Spleen (tissue), 11 donors: ENCODE measurements at regions not wholly inside any gene's neighbourhood (a gene's known extent, or its start where the extent isn't known, plus 50 kb on each side); places are given as distances from the start of the nearest gene placed in this dataset.

Experiments used
- DNase-seq: peaks from one replicate; pipeline ENCODE4 v3.0.0-alpha.2; 2020
- H3K27ac ChIP-seq, 8 donors: fragments of 200-600 bp; sonication (generic) in 7 of 8; 1 replicate in 4 of 8; 2 replicates in 4 of 8; pipeline versions ENCODE4 v1.5.0 to v1.8.0; 2016 to 2021; ENCODE audit warnings: inconsistent platforms in 4 of 8, mild to moderate bottlenecking in 4 of 8, moderate library complexity in 1 of 8
- H3K27me3 ChIP-seq, 7 donors: fragments of 200-600 bp; sonication (generic) in 6 of 7; replicated peaks in 1 of 7; 1 replicate in 4 of 7; 2 replicates in 3 of 7; pipeline versions ENCODE4 v1.5.0 to v1.8.0; 2016 to 2021; ENCODE audit warnings: inconsistent platforms in 3 of 7, mild to moderate bottlenecking in 1 of 7
- H3K36me3 ChIP-seq, 6 donors: fragments of 200-600 bp; sonication (generic) in 5 of 6; 1 replicate in 4 of 6; 2 replicates in 2 of 6; pipeline versions ENCODE4 v1.5.0 to v1.8.0; 2016 to 2021; ENCODE audit warnings: inconsistent platforms in 2 of 6
- H3K4me1 ChIP-seq, 6 donors: fragments of 200-600 bp; sonication (generic) in 5 of 6; 1 replicate in 3 of 6; 2 replicates in 3 of 6; pipeline versions ENCODE4 v1.5.0 to v1.8.0; 2016 to 2021; ENCODE audit warnings: inconsistent platforms in 3 of 6
- H3K4me3 ChIP-seq, 8 donors: fragments of 200-600 bp; sonication (generic) in 7 of 8; 1 replicate in 4 of 8; 2 replicates in 4 of 8; pipeline versions ENCODE4 v1.5.0 to v1.8.0; 2016 to 2021; ENCODE audit warnings: inconsistent platforms in 4 of 8, mild to moderate bottlenecking in 4 of 8, moderate library complexity in 2 of 8
- H3K9me3 ChIP-seq, 8 donors: fragments of 200-600 bp; sonication (generic) in 7 of 8; 1 replicate in 4 of 8; 2 replicates in 4 of 8; pipeline versions ENCODE4 v1.5.0 to v1.8.0; 2016 to 2021; ENCODE audit warnings: inconsistent platforms in 4 of 8
- CTCF ChIP-seq, 11 experiments: fragments of 200-600 bp in 7 of 11; fragments of 450-650 bp in 4 of 11; sonication (generic) in 4 of 11; IDR thresholded peaks in 8 of 11; conservative IDR thresholded peaks in 3 of 11; 1 replicate in 7 of 11; 2 replicates in 4 of 11; pipeline versions ENCODE4 v1.4.0 to v1.8.0; 2016 to 2021; ENCODE audit warnings: antibody characterized with exemption in 11 of 11, inconsistent platforms in 4 of 11, mild to moderate bottlenecking in 1 of 11
- POLR2A ChIP-seq, 3 donors: fragments of 450-650 bp; IDR thresholded peaks; one replicate each; pipeline ENCODE4 v1.5.1; 2017; ENCODE audit warnings: antibody characterized with exemption in 3 of 3, mild to moderate bottlenecking in 1 of 3
- POLR2AphosphoS5 ChIP-seq, 3 donors: sonication (generic); formaldehyde crosslinking; IDR thresholded peaks; one replicate each; pipeline ENCODE4 v1.5.1; 2017; ENCODE audit warnings: antibody characterized with exemption in 3 of 3
- WGBS, 5 donors: extraction: QIAGEN DNeasy Blood & Tissue Kit in 3 of 5; methylation state at CpG; one replicate each; pipeline versions ENCODE4 v1.1.5 to v1.1.7; 2013 to 2018; 5-methylcytosine and 5-hydroxymethylcytosine counted together
- intact Hi-C: fragments of 100-400 bp; cut with DNase I; formaldehyde crosslinking; loops from one replicate; pipeline ENCODE4 v1.15.0; 2023; ENCODE audit warnings: low total_unique reads
- donor health status: healthy with polysubstance abuse.
- donor health status: DM: no; HTN: no; CAD: no; lungs with moderate emphysema.
- donor health status: DM: no; HTN: no; CAD: no.
- donor health status: Bipolar disorder and iron deficiency.
- donor health status: healthy.
- donor health status: DM: no; HTN: no; CAD: no.
- donor health status: DM: yes; HTN: yes; CAD: no.

DNA sequence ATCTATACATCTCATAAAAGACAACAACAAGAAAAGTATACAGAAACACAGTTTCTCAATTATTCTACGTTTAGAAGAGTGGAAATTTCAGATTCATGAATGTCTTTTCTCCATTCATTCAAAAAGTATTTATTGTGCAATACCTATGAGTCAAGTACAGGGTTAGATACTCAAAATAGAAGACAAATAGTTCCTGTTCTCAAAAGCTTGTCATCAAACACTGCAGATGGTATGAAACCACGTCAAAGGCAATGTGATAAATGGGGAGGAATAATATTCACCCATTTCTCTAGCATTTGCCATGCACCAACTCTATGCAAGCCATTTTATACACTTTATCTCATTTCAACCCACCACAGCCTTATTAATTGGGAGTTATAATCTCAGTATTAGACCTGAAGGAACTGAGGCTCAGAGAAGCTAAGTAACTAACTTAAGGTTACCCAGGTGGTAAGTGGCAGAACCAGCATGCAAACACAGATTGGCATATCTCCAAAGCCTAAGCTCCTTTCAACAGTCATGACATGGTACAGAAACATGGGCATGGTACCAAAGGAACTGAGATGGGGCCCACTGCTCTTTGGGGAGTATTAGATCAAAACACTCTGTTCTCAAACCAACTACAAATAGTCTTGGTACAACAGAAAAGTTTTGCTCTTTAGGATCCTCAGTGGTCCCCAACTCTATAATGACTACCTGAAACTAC is 67.2 kb upstream of the NPAS2 start:
- Histone ChIP-seq H3K36me3 (no peaks in the 10 kb centered on the region), H3K9me3 (no peaks in the 10 kb centered on the region), H3K27me3 (peaks cover 0 to 10% (median 0%) of the 10 kb centered on the region in 7 donors), H3K4me3 (no peak overlapping the region), H3K27ac (no peak overlapping the region), H3K4me1 (no peaks in the 10 kb centered on the region)
- no peak for DNase-seq
- intact Hi-C loops, result no loop called here
- no peak for TF ChIP-seq CTCF (IDR thresholded peaks at IDR 0.05 in 8 of 11, conservative IDR thresholded peaks at IDR 0.05 in 3 of 11)
- 13 to 45% (median 29%) methylated on average over 2 of the region's 2 CpGs for WGBS, 5 donors

DNA sequence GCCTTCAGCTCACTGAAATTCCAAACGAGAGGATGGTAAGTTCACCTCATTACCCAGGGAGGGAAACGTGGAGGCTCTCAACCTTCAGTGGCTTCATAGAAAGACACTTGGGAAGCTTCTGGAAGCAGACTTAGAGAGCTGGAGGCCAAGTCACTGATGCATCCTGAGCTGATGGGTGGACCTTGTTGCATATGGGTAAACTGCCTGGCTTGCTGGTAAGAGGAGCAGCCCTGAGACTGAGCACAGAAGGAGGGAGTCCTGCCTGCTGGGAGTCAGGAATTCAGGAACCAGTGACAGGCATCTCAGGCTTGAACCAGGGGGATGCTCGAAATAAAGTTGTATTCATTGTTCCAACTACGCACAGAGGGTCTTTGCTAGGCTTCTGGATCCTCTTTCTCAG is 66.5 kb upstream of the NPAS2 start:
- no peak overlapping the region for H3K27ac ChIP-seq
- H3K9me3 ChIP-seq, result no peaks in the 10 kb centered on the region
- no peaks in the 10 kb centered on the region for H3K36me3 ChIP-seq
- H3K4me3 ChIP-seq, result no peak overlapping the region
- TF ChIP-seq CTCF (IDR thresholded peaks at IDR 0.05 in 8 of 11, conservative IDR thresholded peaks at IDR 0.05 in 3 of 11) (no peak), POLR2A (IDR thresholded peaks at IDR 0.05) (no peak), POLR2AphosphoS5 (IDR thresholded peaks at IDR 0.05) (no peak)
- no peak for DNase-seq
- WGBS, 5 donors, result 72 to 86% (median 80%) methylated on average over 4 of the region's 4 CpGs
- intact Hi-C loops, result no loop called here
- peaks cover 0 to 10% (median 0%) of the 10 kb centered on the region in 7 donors for H3K27me3 ChIP-seq
- H3K4me1 ChIP-seq, result no peaks in the 10 kb centered on the region

- Histone ChIP-seq H3K4me1 (no peaks in the 10 kb centered on the region), H3K9me3 (no peaks in the 10 kb centered on the region), H3K36me3 (no peaks in the 10 kb centered on the region), H3K27me3 (peaks cover 0 to 10% (median 0%) of the 10 kb centered on the region in 7 donors), H3K27ac (no peak overlapping the region), H3K4me3 (no peak overlapping the region)
- DNase-seq, result no peak
- intact Hi-C loops, result no loop called here
- 55 to 74% (median 73%) methylated on average over 1 of the region's 1 CpG for WGBS, 5 donors
- no peak for TF ChIP-seq POLR2A (IDR thresholded peaks at IDR 0.05)
- TF ChIP-seq CTCF (IDR thresholded peaks at IDR 0.05 in 8 of 11, conservative IDR thresholded peaks at IDR 0.05 in 3 of 11), result no peak
- TF ChIP-seq POLR2AphosphoS5 (IDR thresholded peaks at IDR 0.05), result no peak
Observed at GRCh38 chr2:100753881-100754280, 66.1 kb upstream of the NPAS2 start.

DNA sequence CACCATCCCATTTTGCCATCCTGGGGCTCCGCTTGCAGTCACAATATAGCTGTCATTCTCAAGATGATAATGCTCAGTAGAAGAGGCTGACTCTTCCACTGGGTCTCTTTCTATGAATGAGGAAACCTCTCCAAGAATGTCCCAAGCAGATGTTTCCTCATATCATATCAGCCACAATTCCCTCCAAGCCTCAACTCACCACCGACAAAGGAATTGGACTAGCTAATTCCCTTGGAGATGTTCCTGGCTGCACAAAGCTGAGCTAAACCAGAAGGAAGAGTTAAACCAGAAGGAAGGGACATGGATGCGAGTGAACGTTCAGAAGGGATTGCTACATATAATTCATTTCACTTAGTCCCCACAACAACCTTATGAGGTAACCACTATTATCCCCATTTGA is 65.0 kb upstream of the NPAS2 start:
- intact Hi-C loops, result no loop called here
- Histone ChIP-seq H3K4me1 (no peaks in the 10 kb centered on the region), H3K9me3 (no peaks in the 10 kb centered on the region), H3K27me3 (peaks cover 0 to 10% (median 0%) of the 10 kb centered on the region in 7 donors), H3K4me3 (no peak overlapping the region), H3K27ac (no peak overlapping the region), H3K36me3 (no peaks in the 10 kb centered on the region)
- no peak for TF ChIP-seq POLR2A (IDR thresholded peaks at IDR 0.05)
- no peak for TF ChIP-seq CTCF (IDR thresholded peaks at IDR 0.05 in 8 of 11, conservative IDR thresholded peaks at IDR 0.05 in 3 of 11)
- TF ChIP-seq POLR2AphosphoS5 (IDR thresholded peaks at IDR 0.05), result no peak
- WGBS, 5 donors, result 66 to 76% (median 74%) methylated on average over 4 of the region's 4 CpGs
- no peak for DNase-seq
